GM19351 (cell line): ENCODE measurements at regions not wholly inside any gene's neighbourhood (a gene's known extent, or its start where the extent isn't known, plus 50 kb on each side); places are given as distances from the start of the nearest gene placed in this dataset.
"Not testable (repeated sequence)": the region's sequence is repeated elsewhere in the genome, so short reads cannot be mapped to it uniquely, and the experiment has no call there.

Experiments used
- ATAC-seq: cut with Tn5 transposase; IDR thresholded peaks from one replicate; pipeline ENCODE4 v1.9.1; 2021; ENCODE audit warnings: mild to moderate bottlenecking, moderate library complexity; ENCODE audit not compliant: unreplicated experiment

- ATAC-seq, result no peak
Observed at GRCh38 chr5:100641833-100642232, 106.7 kb downstream of the FAM174A start.

GRCh38 chr5:100643473-100643872 is 108.3 kb downstream of the FAM174A start:
- ATAC-seq, result no peak

GRCh38 chr5:100644185-100644584 is 109.0 kb downstream of the FAM174A start:
- no peak for ATAC-seq

- ATAC-seq, result no peak
Observed at GRCh38 chr5:100644776-100645175, 109.6 kb downstream of the FAM174A start.

GRCh38 chr5:100646011-100646410 is 110.8 kb downstream of the FAM174A start:
- ATAC-seq, result no peak

GRCh38 chr5:100646691-100647090 is 111.5 kb downstream of the FAM174A start:
- ATAC-seq, result no peak

- ATAC-seq, result peak; percentile 54
Observed at GRCh38 chr5:100647461-100648230, 112.5 kb downstream of the FAM174A start.

- ATAC-seq, result no peak
Observed at GRCh38 chr5:100654895-100655294, 119.7 kb downstream of the FAM174A start.

- not testable (repeated sequence) for ATAC-seq
Observed at GRCh38 chr5:100656771-100657170, 121.6 kb downstream of the FAM174A start.

- no peak for ATAC-seq
Observed at GRCh38 chr5:100659080-100659795, 124.1 kb downstream of the FAM174A start.

GRCh38 chr5:100664140-100664539 is 129.0 kb downstream of the FAM174A start:
- ATAC-seq, result no peak

- ATAC-seq, result no peak
Observed at GRCh38 chr5:100667161-100667630, 132.0 kb downstream of the FAM174A start.

- no peak for ATAC-seq
Observed at GRCh38 chr5:100668511-100668910, 133.3 kb downstream of the FAM174A start.

GRCh38 chr5:100676817-100677631 is 141.8 kb downstream of the FAM174A start:
- no peak for ATAC-seq

- ATAC-seq, result no peak
Observed at GRCh38 chr5:100682625-100683024, 147.5 kb downstream of the FAM174A start.

GRCh38 chr5:100683881-100684280 is 148.7 kb downstream of the FAM174A start:
- no peak for ATAC-seq

- ATAC-seq, result not testable (repeated sequence)
Observed at GRCh38 chr5:100685122-100685521, 149.9 kb downstream of the FAM174A start.

GRCh38 chr5:100688834-100689233 is 153.7 kb downstream of the FAM174A start:
- not testable (repeated sequence) for ATAC-seq

GRCh38 chr5:100690036-100690560 is 154.9 kb downstream of the FAM174A start:
- no peak for ATAC-seq

- no peak for ATAC-seq
Observed at GRCh38 chr5:100691085-100691484, 155.9 kb downstream of the FAM174A start.

GRCh38 chr5:100691548-100691947 is 156.4 kb downstream of the FAM174A start:
- no peak for ATAC-seq
